ENCODE measurements at regions not wholly inside any gene's neighbourhood (a gene's known extent, or its start where the extent isn't known, plus 50 kb on each side); places are given as distances from the start of the nearest gene placed in this dataset.

DNA sequence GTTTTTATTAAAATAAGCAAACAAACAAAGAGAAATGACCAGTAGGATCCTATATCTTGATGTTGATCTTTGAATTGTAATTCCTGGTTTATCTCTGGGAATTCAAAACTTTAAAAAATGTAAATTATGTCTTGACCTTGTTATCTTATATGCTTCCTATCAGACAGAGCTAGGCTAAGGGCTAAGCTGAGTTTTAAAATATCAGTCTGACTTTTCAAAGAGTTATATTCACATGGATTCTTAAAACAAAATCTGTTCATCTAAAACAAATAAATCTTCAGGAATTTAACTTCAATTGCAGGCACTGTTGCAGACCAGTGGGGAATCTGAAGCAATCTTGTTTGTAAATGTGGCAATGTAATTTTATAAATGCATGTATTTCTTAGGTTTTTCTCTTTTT, 1144.1 kb downstream of the LRFN5 start:
- H3K4me3 ChIP-seq (ENCODE audit: low read depth, low read length), result no peak overlapping the region
- TF ChIP-seq, protein P1, sequence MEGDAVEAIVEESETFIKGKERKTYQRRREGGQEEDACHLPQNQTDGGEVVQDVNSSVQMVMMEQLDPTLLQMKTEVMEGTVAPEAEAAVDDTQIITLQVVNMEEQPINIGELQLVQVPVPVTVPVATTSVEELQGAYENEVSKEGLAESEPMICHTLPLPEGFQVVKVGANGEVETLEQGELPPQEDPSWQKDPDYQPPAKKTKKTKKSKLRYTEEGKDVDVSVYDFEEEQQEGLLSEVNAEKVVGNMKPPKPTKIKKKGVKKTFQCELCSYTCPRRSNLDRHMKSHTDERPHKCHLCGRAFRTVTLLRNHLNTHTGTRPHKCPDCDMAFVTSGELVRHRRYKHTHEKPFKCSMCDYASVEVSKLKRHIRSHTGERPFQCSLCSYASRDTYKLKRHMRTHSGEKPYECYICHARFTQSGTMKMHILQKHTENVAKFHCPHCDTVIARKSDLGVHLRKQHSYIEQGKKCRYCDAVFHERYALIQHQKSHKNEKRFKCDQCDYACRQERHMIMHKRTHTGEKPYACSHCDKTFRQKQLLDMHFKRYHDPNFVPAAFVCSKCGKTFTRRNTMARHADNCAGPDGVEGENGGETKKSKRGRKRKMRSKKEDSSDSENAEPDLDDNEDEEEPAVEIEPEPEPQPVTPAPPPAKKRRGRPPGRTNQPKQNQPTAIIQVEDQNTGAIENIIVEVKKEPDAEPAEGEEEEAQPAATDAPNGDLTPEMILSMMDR (conservative IDR thresholded peaks at IDR 0.05; ENCODE audit: low read depth, low read length), result no peak
- DNase-seq (ENCODE audit: low read depth), result no peak

DNA sequence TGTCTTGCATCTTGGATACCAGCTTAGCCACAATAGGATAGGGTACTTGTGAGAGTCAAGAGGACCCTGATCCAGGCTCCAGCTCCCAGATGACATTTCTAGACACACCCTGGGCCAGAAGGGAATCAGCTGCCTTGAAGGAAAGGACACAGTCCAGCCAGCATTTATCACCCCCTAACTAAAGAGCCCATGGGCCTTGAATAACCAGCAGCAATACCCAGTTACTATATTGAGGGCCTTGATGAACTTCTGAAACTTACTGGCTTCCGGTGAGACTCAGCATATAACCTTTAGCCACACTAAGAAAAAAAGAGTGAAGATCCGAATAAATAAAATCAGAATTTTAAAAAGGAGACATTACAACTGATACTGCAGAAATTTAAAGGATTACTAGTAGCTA, 1135.4 kb downstream of the LRFN5 start:
- TF ChIP-seq, protein P1 (conservative IDR thresholded peaks at IDR 0.05; ENCODE audit: low read depth, low read length), result no peak
- no peak for DNase-seq (ENCODE audit: low read depth)
- no peak overlapping the region for H3K4me3 ChIP-seq (ENCODE audit: low read depth, low read length)

DNA sequence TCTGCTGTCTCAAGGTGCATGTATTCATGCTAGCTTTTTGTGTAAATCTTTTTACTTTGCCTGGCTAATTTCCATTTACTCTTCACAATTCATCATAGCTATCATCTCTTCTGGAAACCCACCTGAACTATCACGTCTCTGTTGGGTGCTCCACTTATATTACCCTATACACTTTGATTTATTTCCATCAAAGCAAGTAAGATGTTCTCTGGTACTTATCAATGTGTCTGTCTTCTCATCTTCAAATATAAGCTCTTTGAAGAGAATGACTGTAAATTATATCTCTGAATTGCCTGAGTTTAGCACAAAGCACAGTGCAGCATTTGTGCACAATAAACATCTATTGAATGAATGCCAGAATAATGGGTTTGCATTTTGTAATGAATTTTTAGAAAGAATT, 1129.7 kb downstream of the LRFN5 start:
- TF ChIP-seq, protein P1 (conservative IDR thresholded peaks at IDR 0.05; ENCODE audit: low read depth, low read length), result no peak
- DNase-seq (ENCODE audit: low read depth), result no peak
- no peak overlapping the region for H3K4me3 ChIP-seq (ENCODE audit: low read depth, low read length)

DNA sequence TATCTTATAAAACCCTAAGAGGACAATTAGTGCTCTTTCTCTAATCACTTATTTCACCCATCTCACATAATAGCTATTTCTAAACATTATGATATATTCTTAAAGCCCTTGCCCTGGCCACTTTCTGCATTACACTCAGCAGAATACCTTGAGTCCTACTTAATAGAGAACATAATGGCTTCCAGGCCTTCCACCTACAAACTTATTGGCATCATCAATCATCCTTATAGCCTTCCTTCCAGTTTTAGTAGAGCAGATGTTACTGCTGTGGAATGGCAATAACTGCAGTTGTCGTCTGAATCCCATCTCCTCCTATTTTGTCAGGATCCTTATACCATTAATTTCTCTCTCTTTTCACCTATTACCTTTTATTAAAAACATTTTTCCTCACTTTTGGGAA, 1127.4 kb downstream of the LRFN5 start:
- H3K4me3 ChIP-seq (ENCODE audit: low read depth, low read length), result no peak overlapping the region
- TF ChIP-seq, protein P1 (conservative IDR thresholded peaks at IDR 0.05; ENCODE audit: low read depth, low read length), result no peak
- DNase-seq (ENCODE audit: low read depth), result no peak

DNA sequence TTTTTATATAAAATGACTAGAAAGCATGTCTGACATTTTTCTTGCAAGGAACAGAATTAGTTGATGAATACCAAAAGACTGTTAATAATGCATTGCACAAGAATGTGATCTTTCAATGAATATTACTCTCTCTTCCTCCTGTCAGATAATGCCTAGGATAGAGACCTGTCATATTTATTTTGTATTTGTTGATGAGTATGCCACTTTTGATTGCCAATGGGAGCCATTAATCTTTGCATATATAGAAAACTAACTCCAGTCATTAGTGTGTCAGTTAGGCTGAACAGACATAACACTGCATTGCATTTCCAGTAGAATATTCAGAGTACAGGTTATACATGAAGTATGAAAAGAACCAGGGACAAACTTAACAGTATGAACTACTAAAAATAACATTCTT, 1125.3 kb downstream of the LRFN5 start:
- no peak overlapping the region for H3K4me3 ChIP-seq (ENCODE audit: low read depth, low read length)
- TF ChIP-seq, protein P1 (conservative IDR thresholded peaks at IDR 0.05; ENCODE audit: low read depth, low read length), result no peak
- no peak for DNase-seq (ENCODE audit: low read depth)

DNA sequence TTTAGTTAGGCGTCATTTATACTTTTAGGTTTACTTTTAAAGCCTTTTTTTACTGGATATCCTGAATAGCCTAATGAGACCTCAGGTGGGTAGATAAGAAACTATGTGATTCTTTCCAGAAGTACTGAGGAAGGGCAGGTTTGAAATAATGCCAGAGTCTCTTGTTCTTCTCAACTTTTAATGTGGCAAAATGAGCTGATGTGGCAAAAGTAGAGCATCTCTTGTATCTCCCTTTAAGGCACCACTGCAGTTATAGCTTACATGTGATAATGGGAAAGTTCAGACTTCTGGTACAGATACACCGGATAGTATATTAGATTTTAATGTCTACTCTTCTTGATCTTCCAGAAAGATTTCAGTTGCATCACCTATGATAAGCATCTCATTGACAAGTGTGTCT, 1124.8 kb downstream of the LRFN5 start:
- H3K4me3 ChIP-seq (ENCODE audit: low read depth, low read length), result no peak overlapping the region
- DNase-seq (ENCODE audit: low read depth), result no peak
- TF ChIP-seq, protein P1 (conservative IDR thresholded peaks at IDR 0.05; ENCODE audit: low read depth, low read length), result no peak

DNA sequence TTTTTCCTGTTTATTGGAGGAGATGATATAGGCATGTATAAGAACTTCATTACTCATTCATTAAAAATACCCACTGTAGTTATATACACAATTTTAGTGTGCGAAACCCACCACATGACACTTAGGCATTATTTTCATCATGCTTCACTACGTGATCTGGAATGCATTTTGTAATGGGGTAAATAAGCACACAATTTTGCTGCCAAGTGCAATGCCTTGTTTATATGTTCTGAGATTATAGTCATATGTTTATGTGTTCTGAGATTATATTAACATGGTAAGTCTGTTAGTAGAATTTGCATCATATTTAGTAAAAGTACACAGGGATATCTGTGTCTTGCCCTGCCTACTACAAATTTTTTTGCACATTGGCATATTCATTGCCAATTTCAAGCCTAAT, 1123.0 kb downstream of the LRFN5 start:
- no peak for DNase-seq (ENCODE audit: low read depth)
- TF ChIP-seq, protein P1 (conservative IDR thresholded peaks at IDR 0.05; ENCODE audit: low read depth, low read length), result no peak

More for the DNA sequence above, 1123.0 kb downstream of the LRFN5 start:
- H3K4me3 ChIP-seq (ENCODE audit: low read depth, low read length), result no peak overlapping the region

Data from choroid plexus epithelial cell (primary cell).